ENCODE measurements at regions not wholly inside any gene's neighbourhood (a gene's known extent, or its start where the extent isn't known, plus 50 kb on each side); places are given as distances from the start of the nearest gene placed in this dataset.

DNA sequence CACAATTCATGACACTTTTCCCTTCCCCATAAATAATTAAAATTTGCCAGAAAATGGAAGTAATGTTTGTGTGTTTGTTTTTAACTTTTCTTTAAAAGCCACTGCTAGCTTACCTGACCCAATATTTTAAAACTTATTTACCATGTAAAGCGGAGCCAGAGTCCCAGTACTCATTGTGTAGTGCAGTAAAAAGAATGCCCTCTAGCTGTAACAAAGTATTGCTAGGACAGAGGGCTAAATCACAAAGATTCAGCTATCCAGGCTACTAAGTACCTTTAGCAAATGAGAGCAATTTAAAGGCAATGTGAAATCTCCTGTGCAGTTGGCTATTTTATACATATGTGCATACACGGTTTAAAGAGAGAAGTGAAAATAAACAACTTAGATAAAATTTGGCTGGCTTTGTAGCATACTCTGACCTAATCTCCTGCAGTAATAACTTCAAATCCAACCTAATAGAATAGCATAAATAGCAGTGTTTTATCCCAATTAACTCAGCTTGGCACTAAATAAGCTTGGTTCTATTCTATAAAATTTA is 997.4 kb upstream of the PIK3C3 start:
- TF ChIP-seq, protein P1, sequence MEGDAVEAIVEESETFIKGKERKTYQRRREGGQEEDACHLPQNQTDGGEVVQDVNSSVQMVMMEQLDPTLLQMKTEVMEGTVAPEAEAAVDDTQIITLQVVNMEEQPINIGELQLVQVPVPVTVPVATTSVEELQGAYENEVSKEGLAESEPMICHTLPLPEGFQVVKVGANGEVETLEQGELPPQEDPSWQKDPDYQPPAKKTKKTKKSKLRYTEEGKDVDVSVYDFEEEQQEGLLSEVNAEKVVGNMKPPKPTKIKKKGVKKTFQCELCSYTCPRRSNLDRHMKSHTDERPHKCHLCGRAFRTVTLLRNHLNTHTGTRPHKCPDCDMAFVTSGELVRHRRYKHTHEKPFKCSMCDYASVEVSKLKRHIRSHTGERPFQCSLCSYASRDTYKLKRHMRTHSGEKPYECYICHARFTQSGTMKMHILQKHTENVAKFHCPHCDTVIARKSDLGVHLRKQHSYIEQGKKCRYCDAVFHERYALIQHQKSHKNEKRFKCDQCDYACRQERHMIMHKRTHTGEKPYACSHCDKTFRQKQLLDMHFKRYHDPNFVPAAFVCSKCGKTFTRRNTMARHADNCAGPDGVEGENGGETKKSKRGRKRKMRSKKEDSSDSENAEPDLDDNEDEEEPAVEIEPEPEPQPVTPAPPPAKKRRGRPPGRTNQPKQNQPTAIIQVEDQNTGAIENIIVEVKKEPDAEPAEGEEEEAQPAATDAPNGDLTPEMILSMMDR (IDR thresholded peaks at IDR 0.05 in 8 of 11, conservative IDR thresholded peaks at IDR 0.05 in 3 of 11): no peak
- no peak for TF ChIP-seq POLR2A (IDR thresholded peaks at IDR 0.05)
- no peak for TF ChIP-seq POLR2AphosphoS5 (IDR thresholded peaks at IDR 0.05)
